Urinary bladder (tissue), 3 donors: ENCODE measurements at regions not wholly inside any gene's neighbourhood (a gene's known extent, or its start where the extent isn't known, plus 50 kb on each side); places are given as distances from the start of the nearest gene placed in this dataset.
"Not testable (repeated sequence)": the region's sequence is repeated elsewhere in the genome, so short reads cannot be mapped to it uniquely, and the experiment has no call there.

Experiments
- DNase-seq: peaks from one replicate; pipeline ENCODE4 v3.0.0-alpha.2; 2015; ENCODE audit errors: extremely low spot score
- H3K27ac ChIP-seq: one replicate; pipeline ENCODE4 v1.5.1; 2013; ENCODE audit warnings: low read depth, mild to moderate bottlenecking, moderate library complexity
- H3K36me3 ChIP-seq: one replicate; pipeline ENCODE4 v1.6.1; 2013; ENCODE audit warnings: mild to moderate bottlenecking, moderate library complexity; ENCODE audit not compliant: insufficient read depth
- H3K4me1 ChIP-seq: one replicate; pipeline ENCODE4 v1.6.1; 2013; ENCODE audit warnings: mild to moderate bottlenecking, moderate library complexity; ENCODE audit not compliant: insufficient read depth
- H3K4me3 ChIP-seq: one replicate; pipeline ENCODE4 v1.5.1; 2013; ENCODE audit warnings: low read depth, low read length
- WGBS: extraction: QIAGEN DNeasy Blood & Tissue Kit; methylation state at CpG from one replicate; pipeline ENCODE4 v1.1.7; 2013; 5-methylcytosine and 5-hydroxymethylcytosine counted together
- donor health status: healthy with polysubstance abuse.
- donor health status: healthy.

DNA sequence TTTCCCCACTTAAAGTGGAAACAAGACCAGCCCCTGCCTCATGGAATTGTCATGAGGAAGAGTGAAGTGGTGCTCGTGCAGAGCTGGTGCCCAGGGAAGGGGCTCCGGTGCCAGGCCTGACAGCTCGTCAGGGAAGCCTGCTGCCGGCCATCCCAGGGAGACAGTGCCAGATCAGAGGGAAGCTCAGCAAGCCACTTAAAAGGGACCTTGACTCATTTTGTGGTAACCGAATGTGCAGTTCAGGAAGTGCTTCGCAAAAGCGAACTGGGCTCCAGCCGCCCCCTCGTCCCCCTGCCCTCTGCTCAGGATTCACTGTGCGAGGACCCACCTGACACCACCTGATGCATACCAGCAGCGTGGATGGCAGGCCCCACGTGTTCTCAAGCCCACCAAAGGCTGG, 209.6 kb upstream of the PLGLB2 start:
- H3K36me3 ChIP-seq, H3K4me3 ChIP-seq, H3K4me1 ChIP-seq, H3K27ac ChIP-seq, DNase-seq: not testable (repeated sequence)
- 82% methylated on average over 4 of the region's 12 CpGs for WGBS

DNA sequence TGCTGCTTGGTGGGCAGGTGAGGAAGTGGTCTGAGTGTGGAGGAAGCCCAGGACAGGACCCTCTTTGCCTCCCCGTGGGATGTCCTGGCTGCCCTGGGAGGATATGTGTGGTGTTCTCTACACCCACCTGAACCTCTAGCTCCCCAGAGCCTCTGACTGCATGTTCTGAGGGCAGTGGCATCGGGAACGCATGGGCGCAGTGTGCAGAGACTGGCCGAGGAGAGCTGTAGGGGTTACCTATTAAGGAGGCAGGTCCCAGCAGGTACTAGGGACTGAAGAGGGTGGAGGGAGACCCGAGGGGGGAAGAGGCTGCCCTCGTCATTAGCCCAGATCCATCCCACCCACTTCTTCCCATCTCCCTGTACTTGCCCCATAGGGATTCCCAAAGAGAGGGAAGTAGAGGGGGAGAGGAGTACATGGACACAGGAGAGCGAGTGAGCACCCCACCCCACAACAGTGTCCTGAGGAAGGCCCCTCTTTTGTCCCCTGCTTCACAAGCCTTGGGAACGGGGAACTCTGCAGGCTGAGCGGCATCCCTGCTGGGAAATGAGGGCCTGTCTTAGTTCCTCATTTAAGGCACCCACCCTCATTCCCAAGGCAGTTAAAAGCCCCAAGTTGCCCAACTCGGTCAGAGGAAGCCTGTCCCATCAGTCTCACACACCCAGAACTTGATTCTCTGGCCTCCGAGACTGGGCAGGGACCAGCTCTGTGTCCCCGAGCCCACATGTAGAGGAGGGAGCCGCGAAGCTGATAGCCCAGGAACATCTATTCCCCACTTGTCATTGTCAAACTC, 208.5 kb upstream of the PLGLB2 start:
- H3K27ac ChIP-seq, H3K4me1 ChIP-seq, H3K4me3 ChIP-seq, H3K36me3 ChIP-seq, DNase-seq: not testable (repeated sequence)
- 93% methylated on average over 11 of the region's 15 CpGs for WGBS

GRCh38 chr2:87540242-87540641, 207.6 kb upstream of the PLGLB2 start:
- not testable (repeated sequence) for H3K4me3 ChIP-seq, H3K27ac ChIP-seq, H3K4me1 ChIP-seq, DNase-seq, H3K36me3 ChIP-seq
- WGBS = 83% methylated on average over 1 of the region's 3 CpGs

- not testable (repeated sequence) for H3K27ac ChIP-seq, H3K4me1 ChIP-seq, DNase-seq, H3K36me3 ChIP-seq, H3K4me3 ChIP-seq
- WGBS = 48% methylated on average over 5 of the region's 8 CpGs
These were observed 205.2 kb upstream of the PLGLB2 start for GRCh38 chr2:87542599-87543174.

DNA sequence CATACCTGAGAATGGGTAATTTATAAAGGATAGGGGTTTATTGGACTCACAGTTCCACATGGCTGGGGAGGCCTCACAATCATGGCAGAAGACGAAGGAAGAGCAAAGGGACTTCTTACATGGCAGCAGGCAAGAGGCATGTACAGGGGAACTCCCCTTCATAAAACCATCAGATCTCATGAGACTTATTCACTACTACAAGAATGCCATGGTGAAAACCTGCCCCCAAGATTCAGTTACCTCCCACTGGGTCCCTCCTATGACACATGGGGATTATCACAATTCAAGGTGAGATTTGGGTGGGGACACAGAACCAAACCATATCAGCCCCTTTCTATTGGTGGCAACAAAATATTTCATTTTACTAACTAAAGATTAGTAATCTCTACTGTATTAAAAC, 204.1 kb upstream of the PLGLB2 start:
- no CpG with 5 or more reads among the region's 1 CpG for WGBS
- H3K27ac ChIP-seq, H3K36me3 ChIP-seq, DNase-seq, H3K4me1 ChIP-seq, H3K4me3 ChIP-seq: not testable (repeated sequence)

- not testable (repeated sequence) for H3K4me3 ChIP-seq, H3K36me3 ChIP-seq, H3K27ac ChIP-seq, DNase-seq, H3K4me1 ChIP-seq
- WGBS = 73% methylated on average over 2 of the region's 2 CpGs
These were observed 200.8 kb upstream of the PLGLB2 start for GRCh38 chr2:87547106-87547505.

- not testable (repeated sequence) for H3K36me3 ChIP-seq, H3K4me3 ChIP-seq, DNase-seq, H3K27ac ChIP-seq, H3K4me1 ChIP-seq
These were observed 199.9 kb upstream of the PLGLB2 start for GRCh38 chr2:87547966-87548365.

- H3K4me3 ChIP-seq, H3K27ac ChIP-seq, H3K4me1 ChIP-seq, H3K36me3 ChIP-seq, DNase-seq: not testable (repeated sequence)
- WGBS = 94% methylated on average over 2 of the region's 7 CpGs
These were observed 199.0 kb upstream of the PLGLB2 start for GRCh38 chr2:87548681-87549536.

DNA sequence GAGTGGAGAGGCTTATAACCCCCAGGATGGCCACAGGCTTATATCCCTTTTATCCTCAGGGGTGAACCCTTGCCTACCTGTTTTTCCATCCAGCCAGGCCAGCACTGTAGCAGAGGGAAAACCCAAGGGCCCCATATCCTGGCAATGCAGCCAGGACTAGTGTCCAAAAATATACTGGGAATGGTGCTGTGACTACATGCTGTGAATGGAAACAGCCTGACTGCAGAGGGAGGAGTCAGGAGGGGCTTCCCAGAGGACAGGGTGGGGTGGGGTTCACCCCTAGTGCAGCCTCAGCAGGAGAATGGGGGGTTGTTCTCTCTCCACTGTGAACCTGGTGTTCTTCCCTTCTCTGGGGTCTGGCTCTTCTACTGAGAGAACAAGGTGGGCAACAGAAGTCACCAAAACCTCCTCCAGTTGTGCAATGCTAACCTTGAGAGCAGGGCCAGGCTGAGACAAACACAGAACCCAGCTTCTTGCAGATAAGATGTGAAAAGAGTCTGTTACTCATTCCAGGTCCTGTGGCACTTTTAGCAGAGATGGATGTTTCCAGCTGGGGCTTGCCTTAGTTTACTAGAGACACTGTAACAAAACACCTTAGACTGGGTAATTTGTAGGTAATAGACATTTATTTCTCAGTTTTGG, 198.2 kb upstream of the PLGLB2 start:
- DNase-seq, H3K36me3 ChIP-seq, H3K27ac ChIP-seq, H3K4me3 ChIP-seq, H3K4me1 ChIP-seq: not testable (repeated sequence)

- H3K36me3 ChIP-seq, H3K4me1 ChIP-seq, H3K4me3 ChIP-seq, H3K27ac ChIP-seq, DNase-seq: not testable (repeated sequence)
- no CpG with 5 or more reads among the region's 4 CpGs for WGBS
These were observed 193.2 kb upstream of the PLGLB2 start for GRCh38 chr2:87554678-87555077.

DNA sequence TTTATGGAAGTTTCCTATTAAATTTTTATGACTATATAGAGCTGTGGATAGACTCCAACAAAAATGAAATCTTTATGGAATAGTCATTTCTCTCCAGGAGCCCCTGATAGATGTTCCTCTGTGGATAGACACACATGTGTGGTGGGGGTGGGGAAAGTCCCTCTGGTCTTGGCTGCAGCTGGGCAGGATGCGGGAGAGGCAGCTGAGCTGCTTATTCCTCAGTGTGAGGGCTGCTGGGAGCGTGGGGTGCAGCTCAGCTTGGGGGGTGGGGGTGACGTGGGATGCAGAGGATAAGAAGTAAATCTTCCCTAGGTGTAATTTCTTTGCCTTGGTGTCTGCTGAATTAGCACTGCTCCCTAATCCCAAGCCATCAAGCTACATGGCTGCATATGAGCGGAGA, 192.8 kb upstream of the PLGLB2 start:
- WGBS = no CpG with 5 or more reads among the region's 4 CpGs
- not testable (repeated sequence) for DNase-seq

DNA sequence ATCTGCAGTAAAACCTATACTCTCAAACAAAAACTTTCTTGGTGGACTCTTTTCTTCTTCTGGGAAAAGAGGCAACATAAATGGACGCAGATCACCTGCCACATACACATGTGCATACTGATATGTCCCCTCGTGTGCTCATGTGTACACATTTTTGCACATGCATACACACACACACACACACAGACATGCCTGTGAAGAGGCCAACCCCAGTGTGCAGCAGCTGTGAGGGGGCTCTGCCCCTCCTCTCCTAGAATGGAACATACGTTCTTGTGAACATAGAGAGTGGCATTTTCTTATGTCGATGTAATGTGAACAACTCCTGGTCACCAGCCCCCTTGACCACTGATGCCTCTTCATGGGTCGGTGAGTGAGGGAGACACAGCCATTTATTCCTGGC, 188.9 kb upstream of the PLGLB2 start:
- WGBS = 100% methylated on average over 2 of the region's 5 CpGs

More for the DNA sequence above, 192.8 kb upstream of the PLGLB2 start:
- not testable (repeated sequence) for H3K4me3 ChIP-seq, H3K27ac ChIP-seq, H3K36me3 ChIP-seq, H3K4me1 ChIP-seq

GRCh38 chr2:87559735-87560134, 188.2 kb upstream of the PLGLB2 start:
- not testable (repeated sequence) for H3K4me1 ChIP-seq, H3K4me3 ChIP-seq, DNase-seq, H3K27ac ChIP-seq, H3K36me3 ChIP-seq
- 96% methylated on average over 1 of the region's 2 CpGs for WGBS

More for the DNA sequence above, 188.9 kb upstream of the PLGLB2 start:
- DNase-seq, H3K27ac ChIP-seq, H3K4me3 ChIP-seq, H3K4me1 ChIP-seq, H3K36me3 ChIP-seq: not testable (repeated sequence)
